RCC 7860 (cell line): ENCODE measurements at regions not wholly inside any gene's neighbourhood (a gene's known extent, or its start where the extent isn't known, plus 50 kb on each side); places are given as distances from the start of the nearest gene placed in this dataset.
"Not testable (repeated sequence)": the region's sequence is repeated elsewhere in the genome, so short reads cannot be mapped to it uniquely, and the experiment has no call there.

Experiments
- DNase-seq: peaks from one replicate; pipeline ENCODE4 v3.0.0-alpha.2; 2015; ENCODE audit warnings: low spot score
- FAIRE-seq: peaks from 2 replicates; lab custom pipeline; 2012; peaks lifted over from hg19 to GRCh38; lab: Jason Lieb, UNC

GRCh38 chr3:177354466-177354865 is 157.2 kb upstream of the TBL1XR1 start:
- no peak for FAIRE-seq
- DNase-seq: no peak

DNA sequence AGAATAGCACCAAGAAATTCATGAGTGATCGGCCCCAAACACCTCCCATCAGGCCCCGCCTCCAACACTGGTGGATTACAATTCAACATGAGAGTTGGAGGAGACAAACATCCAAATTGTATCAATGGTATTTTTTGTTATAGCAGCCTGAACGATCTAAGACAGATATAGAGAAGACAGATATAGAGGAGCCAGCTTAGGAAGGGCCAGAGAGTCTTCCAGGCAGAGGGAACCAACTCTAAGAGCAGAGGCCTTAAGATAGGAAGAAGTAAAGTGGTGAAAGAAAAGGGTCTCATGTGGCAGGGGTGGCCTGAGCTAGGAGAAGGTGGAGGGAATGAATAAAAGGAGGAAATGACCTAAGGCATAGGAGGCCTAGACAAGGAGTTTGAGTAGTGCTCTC is 158.8 kb upstream of the TBL1XR1 start:
- FAIRE-seq (no peak), DNase-seq (no peak)

- DNase-seq (no peak), FAIRE-seq (no peak)
Measured at GRCh38 chr3:177356952-177357351, 159.7 kb upstream of the TBL1XR1 start.

- DNase-seq: peak; percentile 95
- FAIRE-seq: peak; percentile 91
Measured at GRCh38 chr3:177357352-177358090, 160.2 kb upstream of the TBL1XR1 start.

GRCh38 chr3:177358091-177358976 is 161.1 kb upstream of the TBL1XR1 start:
- FAIRE-seq (peak; percentile 69), DNase-seq (peak; percentile 91)

DNA sequence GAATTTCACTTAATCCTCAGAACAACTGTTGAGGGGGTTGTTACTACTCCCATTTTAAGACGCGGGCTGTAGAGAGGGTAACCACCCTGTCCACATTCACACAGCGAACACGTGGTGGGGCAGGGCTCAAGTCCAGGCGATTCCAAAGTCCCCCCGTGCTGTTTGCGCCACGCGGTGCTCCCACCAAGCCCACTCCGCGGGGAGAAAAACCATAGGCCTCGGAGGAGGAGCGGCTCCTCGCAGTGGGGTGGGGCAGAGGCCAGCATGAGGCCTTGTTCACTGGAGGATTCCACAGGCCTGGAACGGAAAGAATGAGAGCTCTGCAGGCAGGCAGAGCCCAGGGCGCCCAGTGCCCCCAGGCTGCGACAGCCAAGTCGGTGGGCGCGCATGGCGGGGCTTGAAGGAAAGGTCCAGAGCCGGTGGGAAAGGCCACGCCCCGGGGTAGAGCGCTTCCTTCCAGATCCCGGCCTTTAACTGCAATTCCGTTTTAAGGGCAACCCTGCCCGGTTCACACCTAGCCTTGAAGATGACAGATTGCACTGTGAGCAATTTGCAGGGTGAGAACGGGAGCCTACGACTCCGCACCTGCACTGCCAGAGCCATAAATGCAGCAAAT is 161.8 kb upstream of the TBL1XR1 start:
- DNase-seq: peak; percentile 41

DNA sequence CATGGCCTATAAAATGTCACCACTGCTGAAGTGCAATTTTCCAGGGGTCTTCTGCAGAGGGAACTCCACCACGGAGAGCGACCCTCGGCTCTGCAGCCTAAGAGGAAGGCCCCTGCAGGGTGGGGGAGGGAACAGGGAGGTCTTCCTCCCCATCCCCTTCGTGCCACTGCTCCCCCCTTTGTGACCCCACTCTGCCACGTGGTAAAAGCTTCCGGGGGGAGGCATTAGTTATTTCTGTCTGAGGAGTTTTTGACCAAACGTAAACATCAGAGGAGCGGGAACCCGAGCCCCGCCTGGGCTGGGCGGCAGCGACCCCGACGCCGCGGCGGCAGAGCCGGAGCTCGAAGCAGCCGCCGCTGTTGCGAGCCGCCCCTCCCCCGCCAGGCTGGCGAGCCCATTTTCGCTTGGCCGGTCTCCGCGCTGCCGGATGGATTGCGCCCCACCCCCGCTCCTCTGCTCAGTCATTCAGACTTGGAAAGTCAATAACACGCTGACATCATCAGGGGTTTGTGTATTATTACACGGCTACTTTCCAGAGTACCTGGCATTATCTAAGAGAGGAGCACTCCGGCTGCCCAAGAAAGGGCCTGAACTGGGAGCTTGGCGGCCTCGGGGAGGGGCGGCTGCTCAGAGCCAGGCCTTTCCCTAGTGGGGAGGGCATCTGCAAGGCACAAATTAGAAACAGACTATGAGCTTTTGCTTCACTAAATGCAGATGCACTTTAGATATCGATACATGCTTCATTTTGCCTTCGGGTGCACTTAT is 162.5 kb upstream of the TBL1XR1 start:
- FAIRE-seq: peak; percentile 80
- DNase-seq: peak; percentile 98

More for the DNA sequence above, 161.8 kb upstream of the TBL1XR1 start:
- FAIRE-seq: no peak

DNA sequence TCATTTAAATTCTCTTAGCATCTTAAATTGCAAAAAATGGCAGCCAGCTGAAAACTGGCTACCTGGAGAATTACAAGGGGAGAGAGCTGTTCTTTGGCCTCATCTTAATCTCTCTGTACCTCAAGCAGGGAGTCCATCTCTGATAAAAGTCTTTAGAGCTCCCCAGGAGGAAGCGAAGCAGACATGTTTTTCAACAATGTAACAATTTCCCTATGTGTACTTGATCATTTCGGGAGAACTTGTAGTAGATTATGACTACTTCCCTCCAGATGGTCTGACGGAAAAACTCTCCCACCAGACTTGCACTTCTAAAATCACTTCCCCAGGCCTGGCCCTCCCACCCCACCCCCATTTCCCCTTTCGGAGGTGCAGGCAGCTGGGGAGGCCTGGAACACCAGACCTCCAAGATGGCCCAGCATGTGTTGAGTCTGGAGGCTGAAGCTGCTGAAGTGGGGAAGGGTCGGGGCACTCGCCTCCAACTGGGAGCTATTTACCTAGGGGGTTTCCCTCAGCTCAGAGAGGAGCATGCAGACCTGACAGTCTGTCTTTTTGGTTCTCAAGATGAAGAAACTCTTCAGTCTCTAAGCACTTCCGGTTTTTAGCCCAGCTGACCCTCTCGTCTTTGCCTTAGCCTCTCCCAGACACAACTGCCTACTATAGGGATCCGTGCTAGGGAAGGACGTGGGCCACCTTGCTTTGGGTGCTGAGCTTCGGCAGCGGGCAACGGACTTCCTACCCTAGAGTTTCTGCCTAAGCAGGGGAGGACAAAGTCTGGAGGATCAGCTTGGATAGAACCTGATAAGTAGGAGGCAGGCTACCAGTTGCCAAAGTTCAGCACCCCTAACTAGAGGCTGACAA is 164.0 kb upstream of the TBL1XR1 start:
- no peak for FAIRE-seq
- DNase-seq: no peak

DNA sequence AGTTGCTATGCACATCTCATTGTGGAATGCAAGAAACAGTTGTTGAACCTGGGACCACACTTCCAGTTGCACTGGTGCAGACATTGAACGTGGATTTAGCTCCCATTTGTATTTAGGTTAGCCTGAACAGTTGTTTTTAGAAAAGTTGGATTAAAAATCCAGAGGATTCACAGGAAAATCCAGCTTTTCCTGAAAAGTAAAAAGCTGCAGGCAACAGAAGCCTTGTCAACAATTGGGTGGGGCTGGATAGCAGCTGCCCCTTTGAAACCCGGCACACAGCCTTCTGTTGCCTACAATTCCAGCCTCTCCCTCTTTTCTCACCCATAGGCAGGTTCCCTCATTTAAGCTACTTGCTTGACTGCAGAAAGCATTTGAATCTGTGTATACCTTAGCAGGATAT is 165.3 kb upstream of the TBL1XR1 start:
- DNase-seq (no peak), FAIRE-seq (no peak)

- no peak for FAIRE-seq
- no peak for DNase-seq
Measured at GRCh38 chr3:177364236-177364635, 167.0 kb upstream of the TBL1XR1 start.

- not testable (repeated sequence) for DNase-seq, FAIRE-seq
Measured at GRCh38 chr3:177365294-177365693, 168.0 kb upstream of the TBL1XR1 start.

DNA sequence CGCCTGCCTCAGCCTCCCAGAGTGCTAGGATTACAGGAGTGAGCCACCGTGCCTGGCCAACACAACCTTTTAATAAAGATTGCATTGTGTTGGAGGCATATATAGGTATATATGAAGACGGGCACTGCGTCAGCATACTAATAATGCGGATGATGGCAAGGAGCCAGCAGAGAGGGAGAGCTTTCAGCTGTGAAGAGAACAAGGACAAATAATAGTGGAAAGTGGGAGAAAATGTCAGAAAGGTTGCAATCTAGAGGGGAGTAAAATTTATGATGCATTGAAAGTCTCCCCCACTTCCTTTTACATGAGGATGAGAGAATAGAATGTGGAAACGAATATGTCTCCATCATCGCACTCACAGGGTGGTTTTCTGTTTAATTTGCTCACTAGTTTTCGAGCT is 170.5 kb upstream of the TBL1XR1 start:
- FAIRE-seq: no peak
- DNase-seq: no peak

GRCh38 chr3:177370246-177370822 is 173.1 kb upstream of the TBL1XR1 start:
- FAIRE-seq (no peak), DNase-seq (no peak)

DNA sequence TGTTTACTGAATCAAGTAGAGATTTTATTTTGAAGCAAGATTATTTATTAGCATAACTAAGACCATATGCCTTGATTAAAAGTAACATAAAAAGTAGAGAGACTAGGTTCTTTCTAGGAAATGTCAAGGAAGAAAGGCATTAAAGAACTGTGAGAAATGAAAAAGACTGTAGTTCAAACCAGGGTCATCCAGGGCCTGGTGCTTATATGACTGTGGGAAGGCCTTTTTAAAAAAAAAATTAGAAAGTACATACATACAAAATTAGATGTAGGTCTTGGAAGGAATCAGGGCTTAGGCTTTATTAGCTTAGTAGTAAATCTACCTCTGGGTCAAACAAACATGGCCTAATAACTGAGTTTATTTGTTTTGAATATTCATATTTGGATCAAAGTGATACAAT is 173.9 kb upstream of the TBL1XR1 start:
- DNase-seq: no peak
- FAIRE-seq: no peak

DNA sequence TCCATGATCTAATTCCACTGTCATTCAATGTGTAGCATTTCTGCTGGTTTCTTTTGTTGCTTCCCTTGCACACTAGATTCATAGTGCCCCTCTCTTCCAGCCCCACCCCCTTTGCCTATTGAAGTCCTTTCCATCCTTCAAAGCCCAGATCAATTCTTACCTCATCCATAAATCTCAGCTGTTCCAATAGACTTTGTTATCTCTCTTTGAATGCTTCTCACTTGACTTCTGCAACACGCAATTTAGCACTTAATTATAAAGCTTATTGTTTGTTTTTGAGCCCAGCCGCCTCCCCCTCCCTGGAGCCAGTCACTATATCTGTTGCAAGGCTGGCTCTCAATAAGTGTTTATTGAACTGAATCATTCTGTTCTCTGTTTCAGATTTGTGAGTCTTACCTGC is 174.6 kb upstream of the TBL1XR1 start:
- DNase-seq (no peak), FAIRE-seq (no peak)

- DNase-seq (no peak), FAIRE-seq (no peak)
Measured at GRCh38 chr3:177374323-177374722, 177.0 kb upstream of the TBL1XR1 start.

GRCh38 chr3:177375316-177375715 is 178.0 kb upstream of the TBL1XR1 start:
- no peak for FAIRE-seq
- DNase-seq: no peak

GRCh38 chr3:177377166-177377565 is 179.9 kb upstream of the TBL1XR1 start:
- DNase-seq (no peak), FAIRE-seq (no peak)

DNA sequence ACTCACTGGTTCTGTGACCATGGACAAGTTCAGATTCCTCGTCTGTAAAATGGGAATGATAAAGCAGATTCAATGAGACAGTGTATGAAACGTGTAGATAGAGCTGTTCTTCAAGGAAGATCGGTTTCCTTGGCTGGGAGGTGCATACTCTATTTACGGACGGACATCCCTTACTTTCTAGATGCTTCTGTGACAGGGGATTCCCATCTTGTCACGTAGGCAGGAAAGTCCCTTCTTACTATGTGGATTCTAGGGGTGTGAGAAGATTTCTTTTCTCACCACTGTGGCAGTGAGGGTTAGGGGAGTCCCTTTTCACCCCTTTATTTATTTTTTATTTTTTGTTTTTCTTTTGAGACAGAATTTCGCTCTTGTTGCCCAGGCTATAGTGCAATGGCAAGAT is 180.9 kb upstream of the TBL1XR1 start:
- no peak for FAIRE-seq

DNA sequence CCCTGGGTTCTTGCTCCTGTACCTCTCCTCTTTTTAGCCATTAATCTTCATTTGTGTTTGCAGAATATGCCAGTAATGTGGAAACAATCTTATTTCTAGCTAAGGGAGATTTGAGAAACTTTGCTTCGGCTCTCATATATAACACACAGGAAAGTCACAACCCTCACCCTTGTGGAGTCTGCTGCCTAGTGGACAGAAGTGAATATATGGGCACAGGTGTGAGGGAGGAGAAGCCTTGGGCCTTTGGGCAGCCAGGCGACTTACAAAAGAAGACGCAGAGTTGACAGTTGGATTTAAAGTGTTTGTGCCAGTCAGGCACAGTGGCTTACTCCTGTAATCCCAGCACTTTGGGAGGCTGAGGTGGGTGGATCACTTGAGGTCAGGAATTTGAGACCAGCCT is 181.8 kb upstream of the TBL1XR1 start:
- FAIRE-seq (no peak), DNase-seq (no peak)

More for the DNA sequence above, 180.9 kb upstream of the TBL1XR1 start:
- DNase-seq: no peak
